ENCODE measurements at regions not wholly inside any gene's neighbourhood (a gene's known extent, or its start where the extent isn't known, plus 50 kb on each side); places are given as distances from the start of the nearest gene placed in this dataset.
A peak's percentile ranks its signal among the peaks of the same experiment; 100 is the strongest.
"Not testable (repeated sequence)": the region's sequence is repeated elsewhere in the genome, so short reads cannot be mapped to it uniquely, and the experiment has no call there.

GRCh38 chr4:170256807-170257206 is 167.1 kb upstream of the AADAT start:
- no peak for DNase-seq

GRCh38 chr4:170248576-170248975 is 158.8 kb upstream of the AADAT start:
- no peak for DNase-seq

DNA sequence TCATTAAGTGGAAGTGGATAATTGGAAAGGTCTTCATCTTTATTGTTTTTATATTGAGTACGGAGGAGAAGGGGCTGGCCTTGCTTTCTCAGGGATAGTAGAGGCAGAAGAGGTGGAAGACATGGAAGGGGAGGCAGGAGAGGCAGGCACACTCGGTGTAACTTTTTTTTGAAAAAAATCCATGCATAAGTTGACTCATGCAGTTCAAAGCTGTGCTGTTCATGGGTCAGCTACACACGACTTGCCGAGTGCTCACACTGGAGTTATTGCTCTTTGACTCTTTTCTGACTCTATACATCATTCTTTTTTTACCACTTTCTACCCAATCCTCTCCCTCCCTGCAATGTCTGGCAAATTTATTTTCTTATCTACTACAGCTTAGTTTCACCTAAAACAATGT is 158.3 kb upstream of the AADAT start:
- no peak for DNase-seq

DNA sequence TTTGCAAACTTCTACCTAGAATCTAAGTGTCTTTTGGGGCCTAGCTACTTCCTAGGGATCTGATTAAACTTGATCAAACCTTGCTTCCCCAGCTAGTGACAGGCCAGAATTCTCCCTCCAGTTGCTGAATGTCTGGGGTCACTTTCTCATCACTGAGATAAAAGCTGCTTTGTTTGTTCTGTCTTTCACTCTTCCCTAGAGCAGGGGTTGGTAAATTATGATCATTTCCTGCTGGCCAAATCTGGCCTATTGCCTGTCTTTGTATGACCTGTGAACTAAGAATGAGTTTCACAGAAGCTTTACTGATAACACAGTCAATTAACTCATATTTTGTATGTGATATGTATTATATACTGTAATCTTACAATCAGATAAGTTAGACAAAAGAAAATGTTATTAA is 157.8 kb upstream of the AADAT start:
- DNase-seq = no peak

- DNase-seq = no peak
These were observed 154.0 kb upstream of the AADAT start for GRCh38 chr4:170243662-170244288.

DNA sequence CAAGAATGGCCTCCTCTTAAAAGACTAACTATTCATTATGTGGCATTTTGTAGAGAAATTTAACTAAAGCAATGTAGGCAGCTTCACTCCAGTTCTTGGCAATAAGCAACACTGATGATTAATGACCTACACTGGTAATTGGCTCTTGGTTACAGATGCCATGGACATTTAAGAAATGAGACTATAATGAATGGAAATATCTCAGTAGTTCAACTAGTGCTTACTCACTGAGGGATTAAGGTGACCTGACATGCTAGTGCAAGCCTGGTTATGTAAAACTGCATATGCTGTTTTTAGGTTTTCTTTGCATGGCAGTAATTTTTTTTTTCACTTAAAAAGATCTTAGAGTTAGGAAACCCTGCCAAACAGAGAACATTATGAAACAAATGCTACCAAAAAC is 152.7 kb upstream of the AADAT start:
- no peak for DNase-seq

DNA sequence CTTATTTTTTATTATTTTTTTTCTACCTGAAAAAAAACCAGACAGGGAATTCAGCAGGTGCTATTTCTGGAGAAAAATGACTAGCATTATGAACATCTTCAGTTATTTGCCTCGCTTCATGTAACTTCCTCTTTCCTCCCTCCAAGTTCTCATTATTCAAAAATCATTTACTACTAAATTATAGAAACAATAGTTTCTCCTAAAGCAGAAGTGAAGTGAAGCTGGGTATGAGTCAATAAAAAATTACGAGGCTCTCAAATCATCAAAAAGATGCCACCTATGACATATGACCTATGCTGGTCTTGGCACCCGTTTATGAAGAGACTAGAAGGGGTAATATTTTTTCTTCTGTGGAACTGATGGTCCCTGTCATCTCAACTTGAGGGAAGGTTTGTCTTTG is 145.0 kb upstream of the AADAT start:
- DNase-seq = no peak

GRCh38 chr4:170231377-170231776 is 141.6 kb upstream of the AADAT start:
- DNase-seq = peak in 1 of 2 donors; percentile 27

DNA sequence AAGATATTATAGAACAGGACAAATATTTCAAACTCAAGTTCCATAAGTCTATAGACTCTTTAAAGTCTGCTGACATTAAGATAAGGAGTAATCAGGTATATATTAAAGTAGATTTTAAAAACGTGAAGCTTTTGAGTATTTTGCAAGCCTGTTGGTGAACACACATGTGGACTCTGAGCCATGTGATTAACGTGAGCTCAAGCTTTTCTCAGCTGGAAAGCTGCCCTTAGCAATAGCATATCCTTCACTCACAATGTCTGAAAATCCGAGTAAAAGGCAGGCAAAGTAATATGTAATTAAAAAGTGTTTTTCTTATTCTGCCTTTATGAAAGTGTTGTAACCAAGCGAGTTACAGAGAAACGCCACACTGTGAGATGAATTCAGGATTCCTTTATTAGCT is 140.5 kb upstream of the AADAT start:
- DNase-seq = no peak

GRCh38 chr4:170229006-170229405 is 139.2 kb upstream of the AADAT start:
- DNase-seq = no peak

GRCh38 chr4:170227928-170228327 is 138.2 kb upstream of the AADAT start:
- no peak for DNase-seq

GRCh38 chr4:170226288-170226687 is 136.5 kb upstream of the AADAT start:
- DNase-seq = no peak

DNA sequence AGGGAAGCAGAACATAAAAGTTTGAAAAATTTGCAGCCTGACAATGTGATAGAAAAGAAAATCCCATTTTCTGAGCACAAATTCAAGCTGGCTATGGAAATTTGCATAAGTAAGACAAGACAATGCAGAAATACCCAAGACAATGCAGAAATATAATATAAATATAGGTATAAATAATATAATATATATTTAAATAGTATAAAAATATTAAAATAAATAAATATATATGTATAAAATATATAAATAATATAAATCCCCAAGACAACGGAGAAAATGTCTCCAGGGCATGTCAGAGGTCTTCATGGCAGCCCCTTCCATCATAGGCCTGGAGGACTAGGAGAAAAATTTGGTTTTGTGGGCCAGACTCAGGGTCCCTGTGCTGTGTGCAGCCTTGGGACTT is 125.0 kb upstream of the AADAT start:
- DNase-seq = no peak

DNA sequence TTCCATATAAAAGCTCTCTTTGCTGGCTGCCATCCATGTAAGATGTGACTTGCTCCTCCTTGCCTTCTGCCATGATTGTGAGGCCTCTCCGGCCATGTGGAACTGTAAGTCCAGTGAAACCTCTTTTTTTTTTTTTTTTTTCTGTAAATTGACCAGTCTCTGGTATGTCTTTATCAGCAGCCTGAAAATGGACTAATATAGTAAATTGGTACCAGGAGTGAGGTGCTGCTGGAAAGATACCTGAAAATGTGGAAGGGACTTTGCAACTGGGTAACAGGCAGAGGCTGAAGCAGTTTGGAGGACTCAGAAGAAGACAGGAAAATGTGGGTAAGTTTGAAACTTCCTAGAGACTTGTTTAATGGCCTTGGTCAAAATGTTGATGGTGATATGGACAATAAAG is 124.3 kb upstream of the AADAT start:
- DNase-seq = no peak

GRCh38 chr4:170202721-170203120 is 113.0 kb upstream of the AADAT start:
- peak; percentile 24 to 36 for DNase-seq

- no peak for DNase-seq
These were observed 109.0 kb upstream of the AADAT start for GRCh38 chr4:170198747-170199146.

GRCh38 chr4:170194794-170195193 is 105.0 kb upstream of the AADAT start:
- DNase-seq = not testable (repeated sequence)

DNA sequence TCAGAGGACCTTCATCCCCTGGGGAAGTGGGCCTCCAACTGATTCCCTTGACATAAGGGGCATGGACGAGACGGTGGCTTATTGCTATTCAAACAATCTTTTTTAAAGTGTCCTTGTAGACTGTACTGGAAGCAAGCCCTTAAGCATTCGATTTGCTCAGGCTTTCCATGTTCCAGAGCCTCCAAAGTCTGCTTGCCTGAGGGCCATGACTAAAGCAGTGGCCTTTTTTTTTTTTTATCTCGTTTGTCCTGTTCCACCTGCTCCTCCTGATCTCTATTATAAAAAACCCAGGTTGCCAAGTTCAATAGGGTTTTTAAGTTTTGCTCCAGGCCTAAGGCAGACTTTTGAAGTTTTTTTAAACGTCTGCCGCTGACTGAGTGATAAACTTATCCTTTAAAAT is 103.7 kb upstream of the AADAT start:
- no peak for DNase-seq

DNA sequence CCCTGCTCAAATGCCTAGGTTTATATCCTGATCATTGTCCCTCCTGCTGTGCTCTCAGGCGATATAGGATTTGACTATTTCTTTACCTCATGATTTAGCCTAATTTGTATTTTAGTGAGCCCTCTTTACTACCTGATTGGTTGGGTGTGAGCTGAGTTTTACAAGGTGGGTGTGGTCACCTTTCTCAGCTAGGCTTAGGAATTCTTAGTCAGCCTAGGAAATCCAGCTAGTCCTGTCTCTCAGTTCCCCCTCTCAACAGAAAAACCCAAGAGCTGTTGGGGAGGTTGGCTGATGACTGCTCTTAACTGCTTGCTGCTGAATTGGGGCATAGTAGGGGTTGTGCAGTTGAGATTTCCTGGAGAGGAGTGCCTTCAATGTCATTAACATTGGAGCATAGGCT is 100.5 kb upstream of the AADAT start:
- DNase-seq = no peak

- no peak for DNase-seq
These were observed 81.1 kb upstream of the AADAT start for GRCh38 chr4:170170861-170171260.

DNA sequence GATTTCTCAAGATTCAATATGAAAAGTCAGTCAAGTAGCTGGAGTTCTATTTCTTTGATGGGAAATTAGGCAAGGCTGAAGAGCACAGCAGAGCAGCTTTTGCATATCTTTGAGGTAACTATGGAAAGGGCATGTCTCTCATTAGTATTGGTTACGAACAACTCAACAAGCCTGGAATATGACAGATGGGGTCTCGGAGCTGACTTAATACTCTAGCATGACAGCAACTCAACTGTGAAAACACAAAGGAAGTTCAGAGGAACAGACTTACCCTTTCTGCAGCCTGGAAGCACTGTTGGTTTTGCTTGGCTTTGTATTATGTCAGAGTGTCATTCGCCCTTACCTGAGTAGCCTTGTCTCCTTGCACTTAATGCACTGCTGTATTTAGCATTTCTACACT is 79.9 kb upstream of the AADAT start:
- no peak for DNase-seq

- no peak for DNase-seq
These were observed 77.9 kb upstream of the AADAT start for GRCh38 chr4:170167678-170168077.

GRCh38 chr4:170166193-170166592 is 76.4 kb upstream of the AADAT start:
- not testable (repeated sequence) for DNase-seq

DNA sequence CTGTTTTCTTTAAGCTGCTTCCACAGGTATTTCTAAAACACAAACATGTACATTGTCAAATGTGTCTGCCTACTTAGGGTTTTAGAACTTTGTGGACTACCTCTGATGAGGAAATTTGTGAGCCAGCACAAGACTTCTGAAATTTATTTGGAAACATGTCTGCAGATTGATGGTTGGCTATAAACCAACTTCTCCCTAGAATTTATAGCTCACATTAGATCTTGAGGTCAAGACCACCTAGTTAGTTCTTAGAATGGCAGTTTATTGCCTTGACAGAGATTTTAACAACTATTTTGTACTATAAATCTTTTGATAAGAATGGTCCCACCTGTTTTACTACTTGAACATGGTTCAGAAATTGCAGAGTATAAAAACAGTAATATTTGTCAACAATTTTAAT is 72.7 kb upstream of the AADAT start:
- DNase-seq = no peak

- no peak for DNase-seq
These were observed 67.9 kb upstream of the AADAT start for GRCh38 chr4:170157670-170158069.

Data from inflammatory macrophage (primary cell).